COLO668 (cell line): ENCODE measurements at regions not wholly inside any gene's neighbourhood (a gene's known extent, or its start where the extent isn't known, plus 50 kb on each side); places are given as distances from the start of the nearest gene placed in this dataset.

Experiments
- DNase-seq: peaks from one replicate; lab custom pipeline; 2025; ENCODE audit not compliant: unreplicated experiment; lab: John Stamatoyannopoulos, UW

- no peak for DNase-seq
Observed at GRCh38 chr16:80054647-80055046, 454.1 kb upstream of the MAF start.

- DNase-seq = no peak
Observed at GRCh38 chr16:80051040-80051439, 450.5 kb upstream of the MAF start.

- DNase-seq = no peak
Observed at GRCh38 chr16:80048250-80048649, 447.7 kb upstream of the MAF start.

GRCh38 chr16:80047842-80048241 is 447.3 kb upstream of the MAF start:
- DNase-seq = peak; percentile 12

- no peak for DNase-seq
Observed at GRCh38 chr16:80046848-80047247, 446.3 kb upstream of the MAF start.

GRCh38 chr16:80046261-80046660 is 445.7 kb upstream of the MAF start:
- no peak for DNase-seq

GRCh38 chr16:80045861-80046260 is 445.3 kb upstream of the MAF start:
- DNase-seq = no peak

GRCh38 chr16:80041410-80041809 is 440.9 kb upstream of the MAF start:
- no peak for DNase-seq

- no peak for DNase-seq
Observed at GRCh38 chr16:80040814-80041213, 440.3 kb upstream of the MAF start.

GRCh38 chr16:80040413-80040812 is 439.9 kb upstream of the MAF start:
- no peak for DNase-seq

- no peak for DNase-seq
Observed at GRCh38 chr16:80039777-80040176, 439.2 kb upstream of the MAF start.

GRCh38 chr16:80038566-80038965 is 438.0 kb upstream of the MAF start:
- no peak for DNase-seq

- DNase-seq = no peak
Observed at GRCh38 chr16:80034948-80035663, 434.6 kb upstream of the MAF start.

- no peak for DNase-seq
Observed at GRCh38 chr16:80034469-80034826, 433.9 kb upstream of the MAF start.

GRCh38 chr16:80033783-80034468 is 433.4 kb upstream of the MAF start:
- DNase-seq = no peak

GRCh38 chr16:80029761-80030481 is 429.4 kb upstream of the MAF start:
- no peak for DNase-seq

- DNase-seq = no peak
Observed at GRCh38 chr16:80029381-80029630, 428.8 kb upstream of the MAF start.

GRCh38 chr16:80028581-80029380 is 428.2 kb upstream of the MAF start:
- no peak for DNase-seq

- DNase-seq = peak; percentile 96
Observed at GRCh38 chr16:80027007-80027965, 426.7 kb upstream of the MAF start.

GRCh38 chr16:80025236-80025635 is 424.7 kb upstream of the MAF start:
- no peak for DNase-seq

- DNase-seq = no peak
Observed at GRCh38 chr16:80024443-80024842, 423.9 kb upstream of the MAF start.
